ENCODE measurements at regions not wholly inside any gene's neighbourhood (a gene's known extent, or its start where the extent isn't known, plus 50 kb on each side); places are given as distances from the start of the nearest gene placed in this dataset.

GRCh38 chr5:118279540-118280294 lies 708.6 kb downstream of the DTWD2 start:
- Histone ChIP-seq H3K4me3 (no peak overlapping the region), H3K27me3 (no peaks in the 10 kb centered on the region), H3K9me3 (no peaks in the 10 kb centered on the region), H3K4me1 (no peaks in the 10 kb centered on the region), H3K27ac (no peak overlapping the region), H3K36me3 (no peaks in the 10 kb centered on the region)
- TF ChIP-seq POLR2A (IDR thresholded peaks at IDR 0.05) (no peak), CTCF (IDR thresholded peaks at IDR 0.05) (no peak)
- WGBS, 2 donors = 73 to 85% methylated on average over 6 of the region's 6 CpGs
- DNase-seq = no peak
- intact Hi-C loops (cut with DNase I) = no loop called here

GRCh38 chr5:118270526-118270925 lies 717.8 kb downstream of the DTWD2 start:
- Histone ChIP-seq H3K27ac (no peak overlapping the region), H3K4me3 (no peak overlapping the region), H3K36me3 (no peaks in the 10 kb centered on the region), H3K27me3 (no peaks in the 10 kb centered on the region), H3K9me3 (no peaks in the 10 kb centered on the region), H3K4me1 (no peaks in the 10 kb centered on the region)
- intact Hi-C loops (cut with DNase I) = no loop called here
- DNase-seq = no peak
- no peak for TF ChIP-seq POLR2A (IDR thresholded peaks at IDR 0.05)
- TF ChIP-seq CTCF (IDR thresholded peaks at IDR 0.05) = no peak
- WGBS, 2 donors = 60 to 82% methylated on average over 1 of the region's 1 CpG

GRCh38 chr5:118258223-118258622 lies 730.1 kb downstream of the DTWD2 start:
- no peak for TF ChIP-seq POLR2A (IDR thresholded peaks at IDR 0.05)
- TF ChIP-seq CTCF (IDR thresholded peaks at IDR 0.05) = no peak
- intact Hi-C loops (cut with DNase I) = no loop called here
- Histone ChIP-seq H3K9me3 (no peaks in the 10 kb centered on the region), H3K4me3 (no peak overlapping the region), H3K4me1 (no peaks in the 10 kb centered on the region), H3K27ac (no peak overlapping the region), H3K27me3 (no peaks in the 10 kb centered on the region), H3K36me3 (no peaks in the 10 kb centered on the region)
- 62 to 65% methylated on average over 1 of the region's 1 CpG for WGBS, 2 donors
- no peak for DNase-seq

GRCh38 chr5:118257066-118257465 lies 731.3 kb downstream of the DTWD2 start:
- Histone ChIP-seq H3K27me3 (no peaks in the 10 kb centered on the region), H3K27ac (no peak overlapping the region), H3K36me3 (no peaks in the 10 kb centered on the region), H3K4me1 (no peaks in the 10 kb centered on the region), H3K9me3 (no peaks in the 10 kb centered on the region), H3K4me3 (no peak overlapping the region)
- intact Hi-C loops (cut with DNase I) = no loop called here
- no peak for DNase-seq
- TF ChIP-seq POLR2A (IDR thresholded peaks at IDR 0.05) = no peak

- Histone ChIP-seq H3K27me3 (no peaks in the 10 kb centered on the region), H3K27ac (no peak overlapping the region), H3K4me1 (no peaks in the 10 kb centered on the region), H3K4me3 (no peak overlapping the region), H3K36me3 (no peaks in the 10 kb centered on the region), H3K9me3 (peaks cover 0 to 10% (median 0%) of the 10 kb centered on the region in 3 donors)
- WGBS, 2 donors = 18 to 38% methylated on average over 2 of the region's 2 CpGs
- DNase-seq = no peak
- intact Hi-C loops (cut with DNase I) = no loop called here
- no peak for TF ChIP-seq CTCF (IDR thresholded peaks at IDR 0.05)
- no peak for TF ChIP-seq POLR2A (IDR thresholded peaks at IDR 0.05)
Measured at GRCh38 chr5:118253225-118254061, 734.9 kb downstream of the DTWD2 start.
